HG03565 (cell line): ENCODE measurements at regions not wholly inside any gene's neighbourhood (a gene's known extent, or its start where the extent isn't known, plus 50 kb on each side); places are given as distances from the start of the nearest gene placed in this dataset.
"Not testable (repeated sequence)": the region's sequence is repeated elsewhere in the genome, so short reads cannot be mapped to it uniquely, and the experiment has no call there.

Experiments
- ATAC-seq: cut with Tn5 transposase; IDR thresholded peaks from one replicate; pipeline ENCODE4 v1.9.1; 2021; ENCODE audit warnings: mild to moderate bottlenecking, moderate library complexity; ENCODE audit not compliant: unreplicated experiment

DNA sequence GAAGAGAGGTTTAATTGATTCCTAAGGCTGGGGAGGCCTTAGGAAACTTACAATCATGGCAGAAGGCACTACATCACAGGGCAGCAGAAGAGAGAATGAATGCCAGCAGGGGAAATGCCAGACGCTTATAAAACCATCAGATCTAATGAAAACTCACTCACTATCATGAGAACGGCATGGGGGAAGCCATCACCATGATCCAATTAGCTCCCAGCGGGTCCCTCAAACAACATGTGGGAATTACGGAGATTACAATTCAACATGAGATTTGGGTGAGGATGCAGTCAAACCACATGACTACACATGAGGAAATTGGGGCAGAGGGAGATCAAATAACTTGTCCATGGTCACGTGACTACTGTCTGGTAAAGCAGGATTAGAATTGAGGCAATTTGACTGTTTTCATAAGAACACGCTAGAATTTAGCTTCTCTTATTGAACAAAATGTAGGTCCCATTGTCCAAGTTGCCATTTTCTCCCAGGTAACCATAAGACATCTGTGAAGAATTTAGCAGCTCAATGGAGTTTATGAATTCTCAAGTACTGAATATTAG lies 445.1 kb upstream of the CDH20 start:
- ATAC-seq: no peak

- no peak for ATAC-seq
Observed at GRCh38 chr18:60889442-60889841, 443.8 kb upstream of the CDH20 start.

GRCh38 chr18:60891936-60892335 lies 441.3 kb upstream of the CDH20 start:
- ATAC-seq: no peak

DNA sequence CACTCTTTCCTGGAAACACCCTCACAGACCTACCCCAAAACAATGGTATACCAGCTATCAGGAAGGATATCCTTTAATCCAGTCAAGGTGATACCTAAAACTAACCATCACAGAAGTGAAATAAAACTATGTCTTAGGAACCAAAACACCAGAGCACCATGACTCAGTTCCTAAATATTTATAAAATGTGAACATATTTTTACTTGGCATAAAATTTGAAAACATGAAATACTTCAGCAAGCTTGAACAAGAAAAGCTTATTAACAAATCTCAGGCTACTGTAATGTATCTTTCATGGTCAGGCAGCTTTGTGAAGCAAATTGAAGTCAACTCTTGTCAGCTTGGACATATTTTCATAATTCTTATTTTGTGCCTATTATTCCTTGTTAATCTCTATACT lies 440.8 kb upstream of the CDH20 start:
- ATAC-seq: no peak

DNA sequence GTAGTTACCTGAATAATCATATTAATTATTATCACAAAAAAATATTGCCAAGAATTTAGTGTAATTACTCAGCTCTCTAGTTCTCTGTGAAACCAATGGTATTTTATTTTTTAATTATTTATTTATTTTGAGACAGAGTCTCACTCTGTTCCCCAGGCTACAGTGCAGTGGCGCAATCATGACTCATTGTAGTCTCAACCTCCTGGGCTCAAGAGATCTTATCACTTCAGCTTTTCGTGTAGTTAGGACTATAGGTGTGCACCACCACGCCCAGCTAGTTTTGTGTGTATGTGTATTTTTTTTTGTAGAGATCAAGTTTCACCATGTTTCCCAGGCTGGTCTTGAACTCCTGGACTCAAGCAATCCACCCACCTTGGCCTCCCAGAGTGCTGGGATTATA lies 440.4 kb upstream of the CDH20 start:
- no peak for ATAC-seq

DNA sequence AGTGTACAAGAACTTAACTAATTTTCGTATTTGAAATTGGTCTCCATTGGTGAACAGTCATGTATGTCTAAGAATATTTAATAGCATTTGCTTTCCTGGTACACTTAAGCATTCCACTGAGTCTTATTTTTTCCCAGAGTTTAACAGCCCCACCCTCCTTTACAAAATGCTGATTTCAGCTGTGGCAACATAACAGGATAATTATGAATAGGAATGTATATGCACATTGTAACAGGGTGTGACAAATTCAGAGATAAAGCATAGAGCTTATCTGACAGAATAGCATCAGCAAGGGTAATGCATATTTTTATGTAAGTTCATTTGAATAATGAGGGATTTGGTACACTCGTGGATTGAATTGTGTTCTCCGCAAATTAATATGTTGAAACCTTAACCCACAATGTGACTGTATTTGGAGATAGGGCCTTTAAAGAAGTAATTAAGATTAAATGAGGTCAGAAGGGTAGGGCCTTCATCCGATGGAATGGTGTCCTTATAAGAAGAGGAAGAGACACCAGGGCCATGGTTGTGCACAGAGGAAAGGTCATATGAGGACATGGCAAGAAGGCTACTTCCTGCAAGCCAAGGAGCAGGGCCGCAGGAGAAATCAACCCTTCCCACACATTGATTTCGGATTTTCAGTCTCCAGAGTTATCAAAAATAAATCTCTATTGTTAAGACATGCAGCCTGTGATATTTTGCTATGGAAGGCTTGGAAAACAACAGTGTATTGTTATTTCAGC lies 439.7 kb upstream of the CDH20 start:
- ATAC-seq: no peak

GRCh38 chr18:60894254-60894945 lies 438.8 kb upstream of the CDH20 start:
- no peak for ATAC-seq

DNA sequence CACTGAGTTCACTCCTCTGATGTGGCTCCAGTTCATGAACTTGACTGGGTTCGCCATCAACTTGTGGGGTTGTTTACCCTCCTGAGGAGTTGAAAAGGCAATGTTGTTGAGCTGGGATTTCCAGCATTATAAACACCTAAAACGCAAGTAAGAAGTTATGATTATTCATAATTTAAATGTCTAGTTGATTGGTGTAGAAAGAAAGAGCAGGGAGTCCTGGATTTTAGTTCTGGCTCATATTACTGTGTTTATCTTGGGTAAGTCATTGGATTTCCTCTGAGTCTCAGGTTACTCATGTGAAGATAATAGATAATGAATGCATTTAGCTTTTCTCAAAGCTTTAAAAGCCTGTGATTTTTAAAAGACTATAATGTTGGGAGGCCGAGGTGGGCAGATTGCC lies 438.0 kb upstream of the CDH20 start:
- ATAC-seq: no peak

- ATAC-seq: no peak
Observed at GRCh38 chr18:60898111-60898510, 435.1 kb upstream of the CDH20 start.

GRCh38 chr18:60905699-60906098 lies 427.5 kb upstream of the CDH20 start:
- no peak for ATAC-seq

DNA sequence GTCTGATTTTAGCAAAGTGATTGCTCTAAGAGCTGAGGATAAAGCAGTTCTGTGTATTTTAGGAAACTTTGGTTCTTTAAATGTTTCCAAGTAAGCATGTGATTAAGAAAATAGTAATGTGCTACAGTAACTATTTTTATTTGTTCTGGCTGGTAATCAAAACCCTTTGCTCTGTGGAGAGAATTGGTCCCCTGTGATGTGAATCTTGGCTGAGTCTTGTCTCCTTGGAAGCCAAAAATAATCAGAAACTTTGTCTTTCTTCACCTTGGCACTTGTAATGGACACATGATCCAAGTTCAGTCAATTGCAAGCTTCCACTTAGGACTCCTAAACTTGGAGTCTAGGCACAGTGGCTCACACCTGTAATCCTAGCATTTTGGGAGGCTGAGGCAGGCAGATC lies 422.7 kb upstream of the CDH20 start:
- no peak for ATAC-seq

DNA sequence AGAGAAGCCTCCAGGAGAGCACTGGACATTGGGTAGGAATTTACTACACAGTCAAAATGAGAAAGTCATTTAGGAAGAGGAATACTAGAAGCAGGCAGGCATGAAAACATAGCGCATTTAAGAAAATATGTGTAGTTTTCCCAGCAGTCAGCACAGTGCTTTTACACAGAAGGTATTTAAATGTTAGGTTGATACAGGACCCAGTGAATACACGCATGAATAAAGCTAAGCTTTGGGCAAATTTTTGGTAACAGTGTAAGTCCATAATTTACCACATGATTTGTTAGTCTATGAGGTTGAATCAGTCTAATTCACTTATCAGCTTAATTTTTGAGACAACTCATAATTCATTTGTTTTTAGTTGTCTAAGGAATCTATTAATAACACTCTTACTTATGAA lies 421.7 kb upstream of the CDH20 start:
- no peak for ATAC-seq

GRCh38 chr18:60915160-60915559 lies 418.1 kb upstream of the CDH20 start:
- no peak for ATAC-seq

DNA sequence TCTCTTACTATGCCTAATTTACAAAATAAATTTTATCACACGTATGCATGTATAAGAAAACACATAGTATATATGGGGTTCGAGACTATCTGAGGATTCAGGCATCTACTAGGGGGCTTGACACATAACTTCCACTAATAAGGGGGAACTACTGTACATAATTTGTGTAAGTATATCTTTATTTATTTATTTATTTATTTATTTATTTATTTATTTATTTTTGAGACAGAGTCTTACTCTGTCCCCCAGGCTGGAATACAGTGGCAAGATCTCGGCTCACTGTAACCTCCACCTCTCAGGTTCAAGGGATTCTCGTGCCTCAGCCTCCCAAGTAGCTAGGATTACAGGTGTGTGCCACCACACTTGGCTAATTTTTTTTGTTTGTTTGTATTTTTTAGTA lies 414.4 kb upstream of the CDH20 start:
- ATAC-seq: not testable (repeated sequence)

GRCh38 chr18:60925892-60926291 lies 407.3 kb upstream of the CDH20 start:
- no peak for ATAC-seq

DNA sequence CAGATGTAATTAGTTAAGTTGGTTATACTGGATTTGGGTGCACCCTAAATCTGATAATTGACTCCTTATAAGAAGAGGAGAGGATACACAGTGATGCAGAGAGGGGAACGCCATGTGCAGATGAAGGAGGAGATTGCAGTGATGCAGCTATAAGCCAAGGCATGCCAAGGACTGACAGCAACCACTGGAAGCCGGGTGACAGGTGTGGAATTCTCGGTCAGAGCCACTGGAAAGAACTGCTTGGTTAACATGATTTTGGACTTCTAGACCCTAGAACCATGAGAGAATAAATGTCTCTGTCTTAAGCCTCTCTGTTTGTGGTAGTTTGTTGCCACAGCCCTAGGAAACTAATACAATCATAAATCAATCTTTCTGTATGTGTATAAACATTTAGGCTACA lies 403.3 kb upstream of the CDH20 start:
- no peak for ATAC-seq

- ATAC-seq: no peak
Observed at GRCh38 chr18:60935041-60935910, 398.0 kb upstream of the CDH20 start.

GRCh38 chr18:60936101-60936500 lies 397.1 kb upstream of the CDH20 start:
- no peak for ATAC-seq

DNA sequence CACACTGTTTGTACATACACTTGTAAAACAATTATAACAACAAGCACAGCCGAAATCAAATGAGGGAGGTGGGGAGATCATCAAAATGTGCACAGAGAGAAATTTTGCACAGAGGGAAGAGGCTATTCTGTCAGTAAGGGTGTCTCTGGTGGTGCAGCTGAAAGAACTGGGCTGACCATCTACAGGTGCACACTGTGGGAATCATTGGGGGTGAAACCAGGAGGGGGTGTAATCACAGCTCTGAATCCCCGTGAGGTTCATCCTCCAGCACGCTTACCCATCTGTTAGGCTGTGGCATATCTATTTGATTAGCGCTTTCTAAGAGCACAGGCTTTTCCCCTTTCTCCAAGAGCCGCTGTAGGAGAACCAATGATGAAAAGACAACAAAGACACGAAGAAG lies 389.9 kb upstream of the CDH20 start:
- no peak for ATAC-seq

DNA sequence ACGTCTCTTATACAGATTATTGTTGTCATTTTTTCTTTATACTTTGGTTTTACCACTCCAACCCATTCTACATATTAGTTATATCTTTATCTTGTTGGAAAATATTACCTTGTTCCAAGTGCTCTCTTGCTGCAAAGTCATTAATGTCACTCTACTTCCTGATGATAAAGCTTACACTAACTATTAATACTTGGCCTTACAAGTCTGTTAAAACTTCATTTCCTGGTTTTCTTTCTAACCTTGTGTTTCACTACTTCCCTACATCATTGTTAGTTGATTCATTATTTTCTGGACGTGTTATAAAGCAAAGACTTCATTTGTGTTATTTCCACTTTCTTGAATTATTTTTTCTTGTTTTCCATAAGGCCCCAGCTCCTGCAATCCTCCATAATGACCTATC lies 382.6 kb upstream of the CDH20 start:
- ATAC-seq: no peak

GRCh38 chr18:60951091-60951490 lies 382.1 kb upstream of the CDH20 start:
- ATAC-seq: no peak
